ENCODE measurements at regions not wholly inside any gene's neighbourhood (a gene's known extent, or its start where the extent isn't known, plus 50 kb on each side); places are given as distances from the start of the nearest gene placed in this dataset.

GRCh38 chr5:100722657-100723056 lies 180.4 kb downstream of the ST8SIA4 start:
- no peak for DNase-seq (ENCODE audit: low read depth, low spot score)
- no peak for TF ChIP-seq EZH2 (IDR thresholded peaks at IDR 0.05)
- no peak for TF ChIP-seq FOXP2 (optimal IDR thresholded peaks at IDR 0.05; ENCODE audit: control extremely low read depth, extremely low read length, insufficient read depth)
- no peak for TF ChIP-seq POLR2AphosphoS5 (IDR thresholded peaks at IDR 0.05; ENCODE audit: borderline replicate concordance, low read depth, low read length)
- Histone ChIP-seq H3K4me3 (no peak overlapping the region), H3K27ac (no peak overlapping the region), H3K9ac (ENCODE audit: insufficient read length) (no peak overlapping the region), H3K9me3 (ENCODE audit: low read depth, low read length) (no peaks in the 10 kb centered on the region), H3K36me3 (ENCODE audit: insufficient read depth, low read length) (no peaks in the 10 kb centered on the region)

- Histone ChIP-seq H3K9ac (ENCODE audit: insufficient read length) (no peak overlapping the region), H3K4me3 (no peak overlapping the region), H3K9me3 (ENCODE audit: low read depth, low read length) (no peaks in the 10 kb centered on the region), H3K36me3 (ENCODE audit: insufficient read depth, low read length) (no peaks in the 10 kb centered on the region), H3K27ac (no peak overlapping the region)
- no peak for TF ChIP-seq FOXP2 (optimal IDR thresholded peaks at IDR 0.05; ENCODE audit: control extremely low read depth, extremely low read length, insufficient read depth)
- TF ChIP-seq POLR2AphosphoS5 (IDR thresholded peaks at IDR 0.05; ENCODE audit: borderline replicate concordance, low read depth, low read length), result no peak
- no peak for TF ChIP-seq EZH2 (IDR thresholded peaks at IDR 0.05)
- no peak for DNase-seq (ENCODE audit: low read depth, low spot score)
Measured at GRCh38 chr5:100723229-100723628, 179.9 kb downstream of the ST8SIA4 start.

GRCh38 chr5:100726116-100726515 lies 177.0 kb downstream of the ST8SIA4 start:
- Histone ChIP-seq H3K4me3 (no peak overlapping the region), H3K27ac (no peak overlapping the region), H3K36me3 (ENCODE audit: insufficient read depth, low read length) (no peaks in the 10 kb centered on the region), H3K9ac (ENCODE audit: insufficient read length) (no peak overlapping the region), H3K9me3 (ENCODE audit: low read depth, low read length) (no peaks in the 10 kb centered on the region)
- TF ChIP-seq EZH2 (IDR thresholded peaks at IDR 0.05), result no peak
- TF ChIP-seq FOXP2 (optimal IDR thresholded peaks at IDR 0.05; ENCODE audit: control extremely low read depth, extremely low read length, insufficient read depth), result no peak
- no peak for TF ChIP-seq POLR2AphosphoS5 (IDR thresholded peaks at IDR 0.05; ENCODE audit: borderline replicate concordance, low read depth, low read length)
- DNase-seq (ENCODE audit: low read depth, low spot score), result no peak

- TF ChIP-seq FOXP2 (optimal IDR thresholded peaks at IDR 0.05; ENCODE audit: control extremely low read depth, extremely low read length, insufficient read depth) (no peak), EZH2 (IDR thresholded peaks at IDR 0.05) (no peak), POLR2AphosphoS5 (IDR thresholded peaks at IDR 0.05; ENCODE audit: borderline replicate concordance, low read depth, low read length) (no peak)
- Histone ChIP-seq H3K36me3 (ENCODE audit: insufficient read depth, low read length) (no peaks in the 10 kb centered on the region), H3K4me3 (no peak overlapping the region), H3K9me3 (ENCODE audit: low read depth, low read length) (no peaks in the 10 kb centered on the region), H3K27ac (no peak overlapping the region), H3K9ac (ENCODE audit: insufficient read length) (no peak overlapping the region)
- DNase-seq (ENCODE audit: low read depth, low spot score), result no peak
Measured at GRCh38 chr5:100731768-100732167, 171.3 kb downstream of the ST8SIA4 start.

GRCh38 chr5:100746730-100747129 lies 156.4 kb downstream of the ST8SIA4 start:
- no peaks in the 10 kb centered on the region for H3K36me3 ChIP-seq (ENCODE audit: insufficient read depth, low read length)
- DNase-seq (ENCODE audit: low read depth, low spot score), result no peak
- TF ChIP-seq FOXP2 (optimal IDR thresholded peaks at IDR 0.05; ENCODE audit: control extremely low read depth, extremely low read length, insufficient read depth) (no peak), EZH2 (IDR thresholded peaks at IDR 0.05) (no peak), POLR2AphosphoS5 (IDR thresholded peaks at IDR 0.05; ENCODE audit: borderline replicate concordance, low read depth, low read length) (no peak)
- H3K4me3 ChIP-seq, result no peak overlapping the region
- no peak overlapping the region for H3K27ac ChIP-seq
- no peaks in the 10 kb centered on the region for H3K9me3 ChIP-seq (ENCODE audit: low read depth, low read length)
- no peak overlapping the region for H3K9ac ChIP-seq (ENCODE audit: insufficient read length)

- Histone ChIP-seq H3K9ac (ENCODE audit: insufficient read length) (no peak overlapping the region), H3K4me3 (no peak overlapping the region), H3K27ac (no peak overlapping the region), H3K9me3 (ENCODE audit: low read depth, low read length) (no peaks in the 10 kb centered on the region), H3K36me3 (ENCODE audit: insufficient read depth, low read length) (no peaks in the 10 kb centered on the region)
- no peak for TF ChIP-seq EZH2 (IDR thresholded peaks at IDR 0.05)
- TF ChIP-seq POLR2AphosphoS5 (IDR thresholded peaks at IDR 0.05; ENCODE audit: borderline replicate concordance, low read depth, low read length), result no peak
- no peak for TF ChIP-seq FOXP2 (optimal IDR thresholded peaks at IDR 0.05; ENCODE audit: control extremely low read depth, extremely low read length, insufficient read depth)
- DNase-seq (ENCODE audit: low read depth, low spot score), result no peak
Measured at GRCh38 chr5:100749771-100750284, 153.3 kb downstream of the ST8SIA4 start.

GRCh38 chr5:100755435-100755834 lies 147.6 kb downstream of the ST8SIA4 start:
- no peaks in the 10 kb centered on the region for H3K9me3 ChIP-seq (ENCODE audit: low read depth, low read length)
- no peak for DNase-seq (ENCODE audit: low read depth, low spot score)
- H3K36me3 ChIP-seq (ENCODE audit: insufficient read depth, low read length), result no peaks in the 10 kb centered on the region
- H3K27ac ChIP-seq, result no peak overlapping the region
- no peak overlapping the region for H3K9ac ChIP-seq (ENCODE audit: insufficient read length)
- H3K4me3 ChIP-seq, result no peak overlapping the region
- TF ChIP-seq FOXP2 (optimal IDR thresholded peaks at IDR 0.05; ENCODE audit: control extremely low read depth, extremely low read length, insufficient read depth) (no peak), EZH2 (IDR thresholded peaks at IDR 0.05) (no peak), POLR2AphosphoS5 (IDR thresholded peaks at IDR 0.05; ENCODE audit: borderline replicate concordance, low read depth, low read length) (no peak)

Measured in SK-N-MC (cell line).